GM21381 (cell line): ENCODE measurements at regions not wholly inside any gene's neighbourhood (a gene's known extent, or its start where the extent isn't known, plus 50 kb on each side); places are given as distances from the start of the nearest gene placed in this dataset.
"Not testable (repeated sequence)": the region's sequence is repeated elsewhere in the genome, so short reads cannot be mapped to it uniquely, and the experiment has no call there.

Experiments
- ATAC-seq: cut with Tn5 transposase; IDR thresholded peaks from one replicate; pipeline ENCODE4 v1.9.1; 2021; ENCODE audit warnings: mild to moderate bottlenecking, moderate library complexity; ENCODE audit not compliant: unreplicated experiment

- no peak for ATAC-seq
Observed at GRCh38 chr2:76180676-76181075, 470.0 kb upstream of the GCFC2 start.

GRCh38 chr2:76178610-76179009, 467.9 kb upstream of the GCFC2 start:
- no peak for ATAC-seq

DNA sequence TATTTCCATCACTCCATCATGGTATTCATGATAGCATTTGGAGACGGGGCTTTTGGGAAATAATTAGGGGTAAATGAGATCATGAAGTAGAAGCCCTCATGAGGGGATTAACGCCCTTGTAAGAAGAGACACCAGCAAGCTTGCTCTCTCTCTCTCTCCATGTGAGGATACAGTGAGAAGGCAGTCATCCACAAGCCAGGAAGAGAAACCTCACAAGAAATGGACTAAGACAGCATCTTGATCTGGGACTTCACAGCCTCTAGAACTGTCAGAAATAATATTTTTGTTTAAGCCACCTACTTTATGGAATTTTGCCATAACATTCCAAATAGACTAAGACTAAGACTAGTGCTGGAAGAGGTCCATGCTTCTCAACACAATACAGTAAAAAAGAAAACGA, 464.6 kb upstream of the GCFC2 start:
- ATAC-seq, result no peak

DNA sequence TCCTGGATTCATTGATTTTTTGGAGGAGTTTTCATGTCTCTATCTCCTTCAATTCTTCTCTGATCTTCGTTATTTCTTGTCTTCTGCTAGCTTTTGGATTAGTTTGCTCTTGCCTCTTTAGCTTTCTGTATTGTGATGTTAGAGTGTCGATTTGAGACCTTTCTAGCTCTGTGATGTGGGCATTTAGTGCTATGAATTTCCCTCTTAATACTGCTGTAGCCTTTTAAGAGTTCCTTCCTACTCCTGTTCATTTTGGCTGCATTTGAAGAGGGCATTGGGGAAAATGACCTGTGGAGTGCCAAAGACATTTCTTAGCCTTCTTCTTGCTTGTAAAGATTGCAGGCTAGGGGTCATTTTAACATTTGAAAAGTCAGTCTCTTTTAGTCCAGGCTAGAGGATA, 463.8 kb upstream of the GCFC2 start:
- no peak for ATAC-seq

GRCh38 chr2:76173206-76173605, 462.5 kb upstream of the GCFC2 start:
- not testable (repeated sequence) for ATAC-seq

GRCh38 chr2:76172154-76172595, 461.5 kb upstream of the GCFC2 start:
- not testable (repeated sequence) for ATAC-seq

DNA sequence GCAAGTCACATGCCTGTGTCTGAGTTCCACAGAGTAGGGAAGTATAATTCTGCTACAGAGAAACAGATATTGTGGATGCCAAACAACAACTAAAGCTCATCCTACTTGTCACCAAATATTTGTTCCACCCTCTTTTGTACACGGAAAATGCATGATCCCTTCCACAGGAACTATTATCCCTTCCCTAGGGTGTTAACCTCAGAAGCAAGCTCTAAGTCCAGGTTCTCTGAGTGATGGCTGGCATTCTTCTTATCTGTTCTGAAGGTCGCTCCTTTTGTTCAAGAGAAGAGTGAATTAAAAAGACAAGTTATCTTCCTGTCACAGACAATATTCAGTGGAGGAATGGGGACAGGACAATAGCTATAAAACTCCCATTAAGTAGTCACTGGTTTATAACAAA, 460.1 kb upstream of the GCFC2 start:
- ATAC-seq, result no peak

- no peak for ATAC-seq
Observed at GRCh38 chr2:76170009-76170384, 459.3 kb upstream of the GCFC2 start.

- ATAC-seq, result no peak
Observed at GRCh38 chr2:76169276-76170008, 458.7 kb upstream of the GCFC2 start.

- ATAC-seq, result no peak
Observed at GRCh38 chr2:76163860-76164259, 453.1 kb upstream of the GCFC2 start.

- ATAC-seq, result no peak
Observed at GRCh38 chr2:76160670-76161069, 450.0 kb upstream of the GCFC2 start.

DNA sequence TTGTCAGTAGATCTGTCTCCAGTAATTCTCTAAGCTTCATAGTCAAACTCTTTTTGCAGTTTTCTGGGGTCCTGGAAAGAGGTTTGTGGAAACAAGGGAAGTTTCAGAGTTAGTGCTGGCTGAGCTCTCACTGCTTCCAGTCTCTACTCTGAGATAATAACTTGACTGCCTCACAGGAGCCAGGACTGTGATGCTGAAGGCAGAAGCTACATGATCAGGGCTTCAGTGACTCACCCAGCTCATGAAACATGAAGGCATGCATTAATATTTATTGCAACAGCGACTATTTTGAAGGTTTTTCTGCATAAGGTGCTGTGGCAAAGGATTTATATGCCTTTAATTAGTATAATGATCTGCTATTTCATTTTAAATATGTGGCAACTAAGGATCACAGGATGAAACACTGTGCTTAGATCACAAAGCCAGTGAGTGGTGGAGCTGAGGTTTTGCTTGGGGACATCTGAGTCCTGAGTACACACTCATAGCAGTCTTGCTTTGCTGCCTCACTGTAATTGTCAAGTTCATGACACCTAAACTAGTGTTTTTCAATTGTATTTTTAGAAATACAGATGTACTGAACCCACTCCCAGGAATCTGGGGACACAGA, 448.4 kb upstream of the GCFC2 start:
- no peak for ATAC-seq

GRCh38 chr2:76157531-76157930, 446.8 kb upstream of the GCFC2 start:
- ATAC-seq, result no peak

GRCh38 chr2:76154981-76155380, 444.3 kb upstream of the GCFC2 start:
- no peak for ATAC-seq

DNA sequence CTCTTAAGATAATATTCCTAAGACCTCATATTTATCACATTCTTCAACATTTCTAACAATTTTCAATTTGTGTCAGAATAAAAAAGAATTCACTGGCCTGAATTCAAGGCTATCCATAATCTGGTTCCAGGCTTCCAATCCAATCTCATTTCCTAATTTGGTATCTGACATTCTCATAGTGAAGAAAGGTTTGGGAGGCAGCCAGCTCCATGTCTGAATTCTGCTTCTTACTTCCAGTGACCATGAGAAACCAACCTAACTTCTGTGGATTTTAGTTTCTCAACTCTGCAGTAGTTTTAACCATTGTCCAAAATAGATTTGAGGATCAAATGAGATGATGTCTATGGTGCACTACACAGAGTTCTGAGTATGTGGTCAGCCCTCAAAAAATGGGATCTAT, 439.1 kb upstream of the GCFC2 start:
- no peak for ATAC-seq

DNA sequence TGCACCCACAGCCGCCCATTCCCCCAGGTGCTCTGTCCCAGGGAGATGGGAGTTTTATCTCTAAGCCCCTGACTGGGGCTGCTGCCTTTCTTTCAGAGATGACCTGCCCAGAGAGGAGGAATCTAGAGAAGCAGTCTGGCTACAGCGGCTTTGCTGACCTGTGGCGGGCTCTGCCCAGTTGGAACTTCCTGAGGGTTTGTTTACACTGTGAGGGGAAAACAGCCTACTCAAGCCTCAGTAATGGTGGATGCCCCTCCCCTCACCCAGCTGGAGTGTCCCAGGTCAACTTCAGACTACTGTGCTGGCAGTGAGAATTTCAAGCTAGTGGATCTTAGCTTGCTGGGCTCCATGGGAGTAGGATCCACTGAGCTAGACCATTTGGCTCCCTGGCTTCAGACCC, 428.6 kb upstream of the GCFC2 start:
- not testable (repeated sequence) for ATAC-seq

- ATAC-seq, result no peak
Observed at GRCh38 chr2:76128622-76129021, 417.9 kb upstream of the GCFC2 start.

DNA sequence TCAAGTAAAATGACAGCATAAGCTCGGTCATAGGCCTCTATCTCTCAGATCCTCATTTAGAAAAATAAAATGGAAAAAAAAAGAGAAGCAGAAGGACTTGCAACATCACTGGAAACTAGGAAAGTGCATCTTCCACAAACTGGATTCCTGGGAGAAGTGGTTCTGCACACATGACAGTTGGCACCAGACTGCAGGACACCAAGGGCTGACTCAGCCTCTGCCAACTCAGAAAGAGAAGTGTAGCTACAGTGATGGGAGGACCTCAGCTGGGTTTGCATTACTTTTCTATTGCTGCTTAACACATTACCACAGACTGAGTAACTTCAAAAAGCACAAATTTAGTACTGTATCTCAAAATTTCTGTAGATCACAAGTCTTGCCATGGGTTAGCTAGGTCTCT, 409.5 kb upstream of the GCFC2 start:
- no peak for ATAC-seq

DNA sequence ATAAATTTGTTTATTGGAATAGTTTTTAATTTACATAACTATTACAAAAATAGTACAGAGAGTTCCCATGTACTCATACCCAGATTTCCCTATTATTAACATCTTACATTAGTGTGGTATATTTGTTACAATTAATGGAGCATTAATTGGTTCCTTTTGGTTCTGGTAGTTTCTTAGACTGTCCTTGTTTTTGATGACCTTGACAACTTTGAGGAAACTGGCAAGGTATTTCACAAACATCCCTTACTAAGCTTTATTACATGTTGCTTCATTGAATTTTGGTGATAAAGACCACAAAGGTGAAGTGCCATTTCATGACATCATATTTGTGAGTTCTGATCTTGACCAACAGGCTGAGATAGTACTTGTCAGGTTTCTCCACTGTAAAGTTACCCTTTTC, 379.0 kb upstream of the GCFC2 start:
- ATAC-seq, result no peak

DNA sequence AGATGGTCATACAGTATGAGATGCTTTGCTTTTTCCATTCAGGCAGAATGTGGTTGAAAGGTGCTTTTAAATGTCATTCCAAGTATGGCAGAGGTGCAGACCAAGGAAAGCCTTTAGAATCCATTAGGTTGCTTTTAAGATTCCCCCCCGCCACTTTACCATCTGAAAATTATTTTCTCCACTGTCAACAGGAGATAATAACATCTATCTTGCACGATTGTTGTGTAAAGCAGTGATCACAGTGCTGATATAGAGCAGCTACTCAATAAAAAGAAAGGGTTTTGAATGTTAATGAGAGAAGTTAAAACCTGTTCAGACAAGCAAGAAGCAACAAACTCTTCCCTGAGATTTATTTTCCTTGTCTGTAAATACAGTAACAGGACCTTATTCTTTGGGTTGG, 372.5 kb upstream of the GCFC2 start:
- ATAC-seq, result no peak

DNA sequence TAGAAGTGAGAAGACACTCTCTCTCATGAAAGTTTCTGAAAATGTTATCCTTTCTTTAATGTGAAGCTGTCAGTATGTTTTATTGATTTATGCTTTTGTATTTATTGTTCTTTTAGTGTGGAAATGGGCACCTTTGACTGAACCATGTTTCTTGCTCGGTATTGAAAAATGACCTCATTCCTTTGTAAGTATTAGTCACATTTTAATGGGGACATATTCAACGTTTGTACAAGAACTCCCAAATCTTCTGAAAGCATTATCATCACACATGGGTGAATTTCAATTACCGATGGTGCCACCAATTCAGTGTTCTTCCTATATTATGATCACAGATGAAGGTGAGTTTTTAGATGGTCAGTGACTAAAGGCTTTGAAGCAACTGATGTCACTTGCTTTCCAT, 371.8 kb upstream of the GCFC2 start:
- ATAC-seq, result no peak

DNA sequence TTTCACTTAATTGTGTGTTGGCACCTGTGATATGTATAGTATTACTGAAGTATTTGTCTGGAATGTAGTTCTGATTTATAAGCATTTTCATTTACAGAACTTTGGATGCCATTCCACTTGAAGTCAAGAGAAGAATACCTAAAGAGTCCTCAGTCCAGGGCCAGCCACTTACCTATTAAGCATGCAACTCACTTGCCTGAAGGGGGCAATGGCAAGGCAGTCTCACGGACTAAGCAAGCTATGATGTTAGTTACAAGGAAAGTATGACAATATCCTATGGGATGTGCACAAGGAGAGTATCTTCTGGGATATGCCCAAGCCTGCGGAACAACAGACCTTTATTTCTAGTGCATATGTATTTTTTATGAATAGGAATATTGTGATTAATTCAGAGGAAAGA, 369.4 kb upstream of the GCFC2 start:
- no peak for ATAC-seq

DNA sequence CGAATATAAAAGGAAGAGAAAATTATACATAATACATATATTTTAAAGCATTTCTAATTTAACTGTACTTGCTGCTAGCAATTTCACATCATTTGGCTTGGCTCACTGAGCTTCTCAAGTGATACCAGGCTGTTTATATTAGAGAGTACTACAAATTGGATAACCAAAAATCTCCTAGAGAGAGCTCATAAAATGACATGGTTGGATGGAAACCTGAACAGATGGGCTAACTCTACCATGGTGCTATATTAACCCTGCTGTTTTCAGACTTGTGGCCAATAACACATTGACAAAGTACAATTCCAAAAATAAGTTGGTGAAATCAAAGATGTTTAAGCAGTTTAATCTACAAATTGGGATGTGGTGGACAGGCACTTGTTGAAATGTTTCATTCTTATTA, 364.4 kb upstream of the GCFC2 start:
- ATAC-seq, result no peak
